HS-5 (cell line): ENCODE measurements at regions not wholly inside any gene's neighbourhood (a gene's known extent, or its start where the extent isn't known, plus 50 kb on each side); places are given as distances from the start of the nearest gene placed in this dataset.

Experiments
- DNase-seq: peaks from one replicate; pipeline ENCODE4 v3.0.0-alpha.2; 2012; ENCODE audit warnings: low read depth

DNA sequence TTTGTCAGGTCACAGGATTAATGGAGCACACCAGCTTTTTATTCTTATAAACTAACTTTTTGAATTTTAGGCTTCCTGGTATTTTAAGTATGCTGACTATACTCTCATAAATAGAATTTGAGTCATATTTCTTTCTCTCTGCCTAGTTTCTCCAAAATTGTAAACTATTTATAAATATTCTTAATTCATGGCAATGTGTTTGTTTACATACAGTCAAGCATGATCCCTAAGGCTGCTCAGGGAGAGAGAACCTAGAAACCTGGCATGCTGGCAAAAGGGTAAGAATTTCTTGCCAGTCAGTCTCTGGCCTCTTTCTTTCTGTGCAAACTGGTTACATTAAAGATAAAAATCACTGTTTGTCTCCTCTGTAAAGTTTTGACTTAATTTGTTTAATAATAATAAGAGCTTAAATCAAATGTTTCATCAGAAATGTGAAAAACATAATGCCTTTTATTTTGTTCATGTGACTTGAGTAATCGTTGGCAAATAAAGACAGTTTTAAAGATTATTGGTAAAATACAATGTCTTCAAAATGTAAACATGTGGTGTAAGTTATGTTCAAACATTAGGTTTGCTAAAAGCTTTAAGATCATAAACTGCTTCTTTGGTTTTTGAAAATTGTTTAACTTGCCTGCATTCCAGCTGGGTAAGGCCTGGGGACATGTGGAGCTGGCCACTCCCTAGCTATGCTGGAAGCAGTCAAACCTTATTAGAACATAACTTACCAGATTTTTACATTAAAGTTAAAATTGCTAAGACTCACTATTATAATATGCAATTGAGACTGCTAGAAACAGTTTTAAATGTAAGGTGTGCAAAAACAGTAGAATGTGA, 1401.7 kb downstream of the NCAM2 start:
- DNase-seq = no peak

DNA sequence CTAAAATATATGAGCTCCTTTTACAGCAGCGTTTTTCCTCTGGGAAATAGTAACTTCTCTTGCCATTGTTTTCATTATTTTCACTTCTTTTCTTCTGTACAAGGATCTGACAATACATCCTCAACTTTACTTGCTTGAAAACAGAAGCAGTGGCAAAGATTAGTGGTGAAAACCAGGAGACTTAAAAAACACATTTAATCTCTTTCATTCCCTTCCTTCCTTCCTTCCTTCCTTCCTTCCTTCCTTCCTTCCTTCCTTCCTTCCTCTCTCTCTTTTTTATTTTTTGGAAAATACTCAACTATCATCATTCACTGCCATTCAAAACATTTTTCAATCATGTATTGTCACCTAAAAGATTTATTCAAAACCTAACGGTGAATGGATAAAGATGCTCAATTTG, 1411.4 kb downstream of the NCAM2 start:
- DNase-seq = no peak

DNA sequence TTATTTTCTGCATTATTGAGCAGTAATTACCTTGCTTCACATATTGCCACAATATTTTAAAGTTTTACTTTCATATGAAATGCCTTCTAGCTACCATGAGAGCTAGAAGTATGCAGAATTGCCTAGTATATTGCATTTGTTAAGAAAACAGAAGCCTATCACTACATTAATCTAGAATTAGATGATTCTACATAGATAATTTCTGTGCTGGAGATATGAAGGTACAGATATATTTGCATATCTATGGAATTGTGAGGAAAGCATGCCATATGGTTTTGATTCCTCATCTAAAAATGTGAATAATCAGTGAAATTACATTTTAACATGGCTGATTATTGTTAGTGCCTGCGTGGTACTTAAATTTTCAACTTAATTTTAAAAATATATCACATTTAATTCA, 1418.3 kb downstream of the NCAM2 start:
- DNase-seq = no peak

- no peak for DNase-seq
Measured at GRCh38 chr21:22421416-22422180, 1423.4 kb downstream of the NCAM2 start.

- DNase-seq = no peak
Measured at GRCh38 chr21:22438428-22439086, 1440.3 kb downstream of the NCAM2 start.

- no peak for DNase-seq
Measured at GRCh38 chr21:22444990-22445389, 1446.8 kb downstream of the NCAM2 start.

GRCh38 chr21:22450507-22450906, 1452.3 kb downstream of the NCAM2 start:
- no peak for DNase-seq

GRCh38 chr21:22456241-22456640, 1458.0 kb downstream of the NCAM2 start:
- no peak for DNase-seq

DNA sequence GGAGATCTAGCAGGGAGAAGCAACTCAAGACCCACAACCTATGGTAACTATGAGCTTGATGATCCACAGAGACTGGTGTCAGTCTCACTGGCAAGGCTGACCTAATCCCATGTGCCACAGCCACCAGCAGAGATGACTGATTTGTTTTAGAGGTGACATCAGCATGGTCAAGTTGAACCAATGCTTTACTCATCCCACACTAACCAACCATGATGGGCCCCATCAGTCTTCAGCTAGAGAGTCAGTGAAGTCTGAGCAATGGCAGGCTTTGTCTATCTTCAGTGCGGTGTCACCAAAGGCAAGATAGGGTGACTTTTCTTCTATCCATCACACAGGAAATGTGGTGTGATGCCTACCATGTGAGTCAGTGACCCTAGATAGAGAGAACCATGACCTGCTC, 1470.7 kb downstream of the NCAM2 start:
- DNase-seq = no peak

- DNase-seq = no peak
Measured at GRCh38 chr21:22474403-22474802, 1476.2 kb downstream of the NCAM2 start.

- DNase-seq = no peak
Measured at GRCh38 chr21:22476214-22476613, 1478.0 kb downstream of the NCAM2 start.

DNA sequence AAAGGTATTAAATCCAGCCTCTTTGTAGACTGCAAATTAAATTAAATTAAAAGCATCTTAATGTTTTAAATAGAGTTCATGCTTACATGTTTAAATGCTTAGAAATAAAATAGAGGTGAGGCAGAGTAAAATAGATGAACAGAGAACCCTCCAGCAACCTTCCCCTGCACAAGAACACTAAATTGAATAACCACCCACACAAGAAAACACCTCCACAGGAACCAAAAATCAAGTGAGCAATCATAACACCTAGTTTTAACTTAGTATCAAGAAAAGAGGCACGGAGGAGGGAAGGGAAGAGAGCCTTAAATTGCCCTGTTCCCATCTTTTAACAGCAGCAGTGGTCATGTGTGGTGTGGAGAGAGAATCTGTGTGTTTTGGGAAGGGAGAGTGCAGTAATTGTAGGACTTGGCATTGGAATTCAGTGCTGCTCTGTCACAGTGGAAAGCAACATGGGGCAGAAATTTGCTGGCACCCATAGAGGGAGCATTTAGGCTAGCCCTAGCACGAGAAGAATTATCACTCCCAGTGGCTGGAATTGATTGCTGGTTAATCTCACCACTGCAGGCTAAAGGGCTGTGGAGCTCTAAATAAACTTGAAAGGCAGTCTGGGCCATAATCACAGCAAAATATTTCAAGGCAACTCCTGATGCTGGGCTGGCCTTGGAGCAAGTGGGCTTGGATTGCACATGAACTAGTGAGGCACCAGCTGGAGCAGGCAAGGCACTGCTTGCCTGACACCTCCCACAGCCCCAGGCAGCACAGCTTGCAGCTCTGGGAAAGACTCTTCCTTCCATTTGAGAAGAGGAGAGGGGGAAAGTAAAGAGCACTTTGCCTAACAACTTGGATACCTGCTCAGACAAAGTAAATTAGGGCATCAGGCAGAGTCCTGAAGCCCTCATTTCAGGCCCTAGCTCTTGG, 1478.8 kb downstream of the NCAM2 start:
- DNase-seq = no peak

DNA sequence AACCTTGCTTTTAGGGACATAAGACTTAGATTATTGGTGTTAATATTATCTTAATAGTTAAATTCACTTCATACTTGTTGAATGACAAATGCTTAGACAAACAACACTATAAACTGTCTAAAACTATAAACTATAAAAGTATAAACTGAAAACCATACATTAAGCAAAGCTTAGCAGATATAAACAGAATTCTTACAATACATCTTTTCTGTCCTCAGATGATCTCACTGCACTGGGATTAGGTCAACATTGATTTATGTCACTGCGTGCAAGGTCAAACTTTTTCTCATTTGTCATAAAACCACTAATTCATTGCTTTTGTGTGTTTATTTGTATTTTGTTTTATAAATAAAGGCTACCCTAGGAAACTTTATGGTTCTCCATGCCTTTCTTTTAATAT, 1491.8 kb downstream of the NCAM2 start:
- DNase-seq = no peak

GRCh38 chr21:22516230-22516629, 1518.0 kb downstream of the NCAM2 start:
- no peak for DNase-seq

DNA sequence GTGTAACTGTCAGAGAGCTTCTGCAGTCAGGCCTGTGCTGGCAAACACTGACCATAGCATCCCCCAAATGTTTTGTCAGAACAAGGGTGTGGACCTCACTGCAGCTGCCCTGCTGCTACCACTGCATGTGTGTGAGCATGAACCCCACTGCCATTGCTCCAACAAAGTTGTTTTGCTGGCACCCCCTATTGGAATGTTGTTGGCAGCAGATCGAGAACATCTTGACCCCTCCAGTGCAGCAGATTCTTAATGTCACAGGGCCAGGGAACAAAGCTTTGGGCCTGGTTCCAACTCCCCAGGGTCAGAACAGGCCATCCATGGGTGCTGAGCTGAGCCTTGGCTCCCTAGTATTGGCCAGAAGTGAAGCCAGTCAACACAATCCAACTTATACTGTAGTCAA, 1537.4 kb downstream of the NCAM2 start:
- no peak for DNase-seq

DNA sequence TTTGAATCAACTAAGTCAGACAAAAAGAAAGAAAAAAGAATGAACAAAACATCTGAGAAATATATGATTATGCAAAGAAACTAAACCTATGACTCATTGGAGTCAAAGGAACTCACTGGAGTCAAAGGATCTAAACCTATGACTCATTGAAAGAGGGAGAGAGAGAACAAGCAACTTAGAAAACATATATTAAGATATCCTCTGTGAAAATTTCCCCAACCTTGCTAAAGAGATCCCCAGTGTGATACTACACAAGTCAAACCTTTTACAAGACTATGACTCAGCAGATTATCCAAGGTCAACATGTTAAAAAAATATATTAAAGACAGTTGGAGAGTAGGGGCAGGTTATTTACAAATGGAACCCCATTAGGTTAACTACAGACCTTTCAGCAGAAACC, 1538.3 kb downstream of the NCAM2 start:
- DNase-seq = peak; percentile 23

DNA sequence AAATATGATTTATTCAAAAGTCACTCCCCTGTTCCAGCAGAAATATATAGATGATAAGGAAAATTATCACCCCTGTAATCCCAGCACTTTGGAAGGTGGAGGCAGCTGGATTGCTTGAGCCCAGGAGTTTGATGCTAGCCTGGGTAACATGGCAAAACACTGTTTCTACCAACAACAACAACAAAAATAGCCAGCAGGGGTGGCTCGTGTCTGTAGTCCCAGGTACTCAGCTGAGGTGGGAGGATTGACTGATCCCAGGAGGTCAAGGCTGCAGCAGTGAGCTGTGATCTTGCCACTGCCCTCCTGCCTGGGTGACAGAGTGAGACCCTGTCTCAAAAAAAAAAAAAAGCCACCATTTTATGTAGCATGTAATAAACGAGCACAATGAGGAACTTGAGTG, 1546.5 kb downstream of the NCAM2 start:
- no peak for DNase-seq

DNA sequence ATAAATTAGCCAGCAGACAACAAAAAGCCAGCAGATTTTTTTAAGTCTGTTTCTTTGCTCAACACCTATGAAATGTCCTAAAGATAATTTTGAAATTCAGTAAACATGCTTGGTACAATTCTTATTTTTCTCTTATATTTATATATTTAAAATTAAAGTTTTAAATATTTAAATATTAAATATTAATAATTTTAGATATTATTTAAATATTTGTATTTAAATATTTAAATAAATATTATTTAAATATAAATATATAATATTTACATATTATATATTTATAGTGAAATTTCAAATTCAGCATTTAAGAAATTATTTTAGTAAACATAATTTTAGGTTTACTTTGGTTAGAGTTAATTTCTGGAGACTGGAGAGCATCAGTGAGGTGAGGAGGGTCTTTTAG, 1554.2 kb downstream of the NCAM2 start:
- DNase-seq = no peak

- no peak for DNase-seq
Measured at GRCh38 chr21:22554690-22555316, 1556.6 kb downstream of the NCAM2 start.

DNA sequence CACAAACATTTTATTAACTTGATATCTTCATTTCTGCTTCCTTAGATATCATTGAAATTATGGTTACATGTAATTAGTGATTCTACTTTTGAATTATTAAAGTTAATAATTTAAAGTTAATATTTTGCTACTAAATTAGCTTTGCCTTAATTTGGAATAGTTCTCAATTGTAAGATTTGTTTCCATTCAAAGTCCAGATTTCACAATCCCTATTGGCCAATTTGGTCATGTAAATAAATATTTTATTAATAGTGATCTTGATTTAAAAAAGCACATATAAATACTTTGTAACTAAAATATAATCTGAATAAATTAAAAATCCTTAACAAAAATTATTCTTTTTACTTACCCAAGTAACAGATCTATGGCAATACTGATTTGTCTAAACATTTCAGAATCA, 1558.6 kb downstream of the NCAM2 start:
- DNase-seq = no peak

DNA sequence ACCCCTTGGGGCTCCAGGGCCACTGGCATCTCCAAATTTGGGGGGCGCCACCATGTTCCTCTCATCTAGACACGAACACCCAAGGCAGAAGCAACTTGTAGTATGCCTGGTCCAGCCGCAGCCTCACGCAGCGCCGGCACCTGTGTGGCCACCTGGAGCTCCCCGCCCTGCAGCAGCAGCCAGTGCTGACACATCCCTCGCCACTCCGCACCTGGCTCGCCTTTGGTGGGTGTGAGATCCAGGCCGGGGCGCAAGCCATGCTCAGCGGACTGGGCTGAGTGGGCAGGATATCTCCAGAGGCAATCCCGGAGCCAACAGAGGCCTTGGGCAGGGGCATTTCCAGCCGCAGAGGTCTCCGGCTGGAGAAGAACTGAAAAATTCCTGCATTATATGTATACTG, 1563.7 kb downstream of the NCAM2 start:
- no peak for DNase-seq
